ENCODE measurements at regions not wholly inside any gene's neighbourhood (a gene's known extent, or its start where the extent isn't known, plus 50 kb on each side); places are given as distances from the start of the nearest gene placed in this dataset.
A peak's percentile ranks its signal among the peaks of the same experiment; 100 is the strongest.
"Not testable (repeated sequence)": the region's sequence is repeated elsewhere in the genome, so short reads cannot be mapped to it uniquely, and the experiment has no call there.

DNA sequence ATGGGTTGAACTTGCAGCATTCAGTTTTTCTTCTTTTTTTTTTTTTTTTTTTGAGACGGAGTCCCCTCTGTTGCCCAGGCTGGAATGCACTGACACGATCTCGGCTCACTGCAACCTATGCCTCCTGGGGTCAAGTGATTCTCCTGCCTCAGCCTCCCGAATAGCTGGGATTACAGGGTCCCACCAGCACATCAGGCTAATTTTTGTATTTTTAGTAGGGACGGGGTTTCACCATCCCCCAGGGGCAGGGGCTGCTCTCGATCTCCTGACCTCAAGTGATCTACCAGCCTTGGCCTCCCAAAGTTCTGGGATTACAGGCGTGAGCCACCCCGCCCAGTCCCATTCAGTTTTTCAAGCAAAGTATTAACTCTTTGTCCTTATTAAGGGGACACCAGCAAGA lies 117.6 kb upstream of the PRSS16 start:
- Histone ChIP-seq H3K4me3 (replicated peaks in 1 of 3; ENCODE audit: low read depth in 2 of 3, low read length in 3 of 3) (no peak overlapping the region), H2AFZ (ENCODE audit: insufficient read depth, low read depth, low read length, poor library complexity, severe bottlenecking) (no peak overlapping the region), H4K20me1 (ENCODE audit: insufficient read depth, low read length) (no peaks in the 10 kb centered on the region), H3K79me2 (ENCODE audit: insufficient read depth, low read length) (no peaks in the 10 kb centered on the region), H3K27me3 (ENCODE audit: control insufficient read depth in 2 of 2, insufficient read depth in 2 of 2, low read length in 2 of 2) (no peaks in the 10 kb centered on the region), H3K9ac (ENCODE audit: insufficient read depth, low read length, poor library complexity, severe bottlenecking) (no peak overlapping the region), H3K4me2 (replicated peaks; ENCODE audit: extremely low read depth, low read length, poor library complexity, severe bottlenecking) (no peak overlapping the region), H3K27ac (ENCODE audit: low read depth in 1 of 2, low read length in 2 of 2) (no peak overlapping the region), H3K9me3 (replicated peaks in 1 of 2; ENCODE audit: control insufficient read depth in 1 of 2, insufficient read depth in 1 of 2, low read length in 2 of 2) (peaks cover 0 to 9% of the 10 kb centered on the region in 2 donors), H3K36me3 (replicated peaks in 1 of 2; ENCODE audit: control insufficient read depth in 1 of 2, insufficient read depth in 2 of 2, low read length in 2 of 2) (no peaks in the 10 kb centered on the region), H3K4me1 (ENCODE audit: control insufficient read depth in 1 of 2, insufficient read depth in 2 of 2, low read length in 2 of 2) (peaks cover 37 to 54% of the 10 kb centered on the region in 2 donors)
- no peak for DNase-seq
- Mint-ChIP-seq H3K4me3 (no peak overlapping the region), H3K27me3 (ENCODE audit: low read depth in 3 of 3) (peaks cover 0 to 3% (median 1%) of the 10 kb centered on the region in 3 donors), H3K27ac (no peak overlapping the region), H3K36me3 (no peaks in the 10 kb centered on the region), H3K4me1 (peaks cover 13% of the 10 kb centered on the region), H3K9me3 (peaks cover 0 to 8% (median 3%) of the 10 kb centered on the region in 7 donors)
- WGBS (ENCODE audit: insufficient coverage) = 93% methylated on average over 7 of the region's 8 CpGs
- TF ChIP-seq, protein P1, sequence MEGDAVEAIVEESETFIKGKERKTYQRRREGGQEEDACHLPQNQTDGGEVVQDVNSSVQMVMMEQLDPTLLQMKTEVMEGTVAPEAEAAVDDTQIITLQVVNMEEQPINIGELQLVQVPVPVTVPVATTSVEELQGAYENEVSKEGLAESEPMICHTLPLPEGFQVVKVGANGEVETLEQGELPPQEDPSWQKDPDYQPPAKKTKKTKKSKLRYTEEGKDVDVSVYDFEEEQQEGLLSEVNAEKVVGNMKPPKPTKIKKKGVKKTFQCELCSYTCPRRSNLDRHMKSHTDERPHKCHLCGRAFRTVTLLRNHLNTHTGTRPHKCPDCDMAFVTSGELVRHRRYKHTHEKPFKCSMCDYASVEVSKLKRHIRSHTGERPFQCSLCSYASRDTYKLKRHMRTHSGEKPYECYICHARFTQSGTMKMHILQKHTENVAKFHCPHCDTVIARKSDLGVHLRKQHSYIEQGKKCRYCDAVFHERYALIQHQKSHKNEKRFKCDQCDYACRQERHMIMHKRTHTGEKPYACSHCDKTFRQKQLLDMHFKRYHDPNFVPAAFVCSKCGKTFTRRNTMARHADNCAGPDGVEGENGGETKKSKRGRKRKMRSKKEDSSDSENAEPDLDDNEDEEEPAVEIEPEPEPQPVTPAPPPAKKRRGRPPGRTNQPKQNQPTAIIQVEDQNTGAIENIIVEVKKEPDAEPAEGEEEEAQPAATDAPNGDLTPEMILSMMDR (IDR thresholded peaks at IDR 0.05) = no peak
- intact Hi-C loops (cut with micrococcal nuclease) = loop anchor here (10.0 kb wide), 5 partner anchors 345 to 1205 kb away; partner anchors contain the start of genes ZNF184 (in 1 of the 2) and ZSCAN31 (in 1 of the 2)

DNA sequence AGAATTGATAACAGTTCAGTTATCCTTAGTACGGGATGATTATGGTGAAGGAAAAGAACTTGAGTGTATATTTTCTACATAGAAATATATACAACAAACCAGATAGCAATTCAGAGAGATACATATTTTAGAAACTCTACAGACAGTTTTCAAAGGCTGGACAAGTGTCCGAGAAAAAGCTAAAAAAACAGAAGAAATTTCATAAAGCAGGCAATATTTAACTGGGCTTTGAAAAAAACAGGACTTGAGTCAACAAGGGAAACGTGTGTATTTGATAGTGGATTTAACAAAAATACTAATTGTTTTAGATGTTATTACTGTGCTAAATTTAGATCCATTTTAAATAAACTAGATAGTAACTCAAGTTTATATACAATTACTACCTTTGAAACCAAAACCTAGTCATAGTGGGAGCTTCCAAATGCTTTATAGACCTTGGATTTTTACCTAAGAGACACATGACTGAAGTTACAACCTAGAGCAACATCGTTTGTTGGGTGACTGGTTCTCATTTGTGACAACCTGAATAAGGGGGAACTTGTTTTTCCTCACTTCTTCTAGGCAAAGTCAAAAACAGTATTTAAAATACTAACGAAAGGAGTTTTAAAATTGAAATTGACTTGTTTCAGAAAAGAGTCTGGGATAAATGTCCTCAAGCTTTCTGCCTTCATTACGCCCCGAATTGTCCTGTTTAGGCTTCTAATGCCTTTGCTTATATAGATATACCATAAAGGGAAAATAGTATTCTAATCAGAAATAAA lies 116.7 kb upstream of the PRSS16 start:
- H3K27ac ChIP-seq (ENCODE audit: low read depth in 1 of 2, low read length in 2 of 2) = peak overlapping the region in 1 of 2 donors; percentile 82
- peaks cover 0 to 9% of the 10 kb centered on the region in 2 donors for H3K9me3 ChIP-seq (replicated peaks in 1 of 2; ENCODE audit: control insufficient read depth in 1 of 2, insufficient read depth in 1 of 2, low read length in 2 of 2)
- H4K20me1 ChIP-seq (ENCODE audit: insufficient read depth, low read length) = no peaks in the 10 kb centered on the region
- no peaks in the 10 kb centered on the region for H3K27me3 ChIP-seq (ENCODE audit: control insufficient read depth in 2 of 2, insufficient read depth in 2 of 2, low read length in 2 of 2)
- H3K79me2 ChIP-seq (ENCODE audit: insufficient read depth, low read length) = no peaks in the 10 kb centered on the region
- no peaks in the 10 kb centered on the region for H3K36me3 Mint-ChIP-seq
- no peak for DNase-seq
- no peaks in the 10 kb centered on the region for H3K36me3 ChIP-seq (replicated peaks in 1 of 2; ENCODE audit: control insufficient read depth in 1 of 2, insufficient read depth in 2 of 2, low read length in 2 of 2)
- intact Hi-C loops (cut with micrococcal nuclease) = loop anchor here (10.0 kb wide), 5 partner anchors 344 to 1204 kb away; partner anchors contain the start of genes ZNF184 (in 1 of the 2) and ZSCAN31 (in 1 of the 2)
- H3K4me3 Mint-ChIP-seq = no peak overlapping the region
- H3K27ac Mint-ChIP-seq = no peak overlapping the region
- H2AFZ ChIP-seq (ENCODE audit: insufficient read depth, low read depth, low read length, poor library complexity, severe bottlenecking) = peak overlapping the region; percentile 69
- TF ChIP-seq, protein P1 (IDR thresholded peaks at IDR 0.05) = no peak
- H3K4me3 ChIP-seq (replicated peaks in 1 of 3; ENCODE audit: low read depth in 2 of 3, low read length in 3 of 3) = peak overlapping the region; percentile 58 to 75 (median 65)
- H3K9ac ChIP-seq (ENCODE audit: insufficient read depth, low read length, poor library complexity, severe bottlenecking) = peak overlapping the region; percentile 60
- 100% methylated on average over 1 of the region's 7 CpGs for WGBS (ENCODE audit: insufficient coverage)
- H3K9me3 Mint-ChIP-seq = peaks cover 0 to 8% (median 4%) of the 10 kb centered on the region in 7 donors
- peaks cover 16% of the 10 kb centered on the region for H3K4me1 Mint-ChIP-seq
- H3K4me2 ChIP-seq (replicated peaks; ENCODE audit: extremely low read depth, low read length, poor library complexity, severe bottlenecking) = peak overlapping the region; percentile 80
- H3K4me1 ChIP-seq (ENCODE audit: control insufficient read depth in 1 of 2, insufficient read depth in 2 of 2, low read length in 2 of 2) = peaks cover 37 to 54% of the 10 kb centered on the region in 2 donors
- peaks cover 0 to 3% (median 1%) of the 10 kb centered on the region in 3 donors for H3K27me3 Mint-ChIP-seq (ENCODE audit: low read depth in 3 of 3)

DNA sequence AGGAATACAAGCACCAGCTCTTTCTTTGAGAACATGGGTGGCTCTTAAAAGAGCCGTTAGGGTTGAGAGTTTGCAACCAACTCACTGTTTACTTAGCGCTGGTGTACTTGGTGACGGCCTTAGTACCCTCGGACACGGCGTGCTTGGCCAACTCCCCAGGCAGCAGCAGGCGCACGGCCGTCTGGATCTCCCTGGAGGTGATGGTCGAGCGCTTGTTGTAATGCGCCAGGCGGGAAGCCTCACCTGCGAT lies 115.3 kb upstream of the PRSS16 start:
- not testable (repeated sequence) for H3K27ac Mint-ChIP-seq; H3K36me3 Mint-ChIP-seq; H3K9me3 Mint-ChIP-seq; H3K9me3 ChIP-seq (replicated peaks in 1 of 2; ENCODE audit: control insufficient read depth in 1 of 2, insufficient read depth in 1 of 2, low read length in 2 of 2); H3K27me3 ChIP-seq (ENCODE audit: control insufficient read depth in 2 of 2, insufficient read depth in 2 of 2, low read length in 2 of 2); H3K4me3 Mint-ChIP-seq; H3K36me3 ChIP-seq (replicated peaks in 1 of 2; ENCODE audit: control insufficient read depth in 1 of 2, insufficient read depth in 2 of 2, low read length in 2 of 2); H3K4me1 Mint-ChIP-seq; H3K79me2 ChIP-seq (ENCODE audit: insufficient read depth, low read length); DNase-seq; H3K27me3 Mint-ChIP-seq (ENCODE audit: low read depth in 3 of 3); H3K9ac ChIP-seq (ENCODE audit: insufficient read depth, low read length, poor library complexity, severe bottlenecking); H4K20me1 ChIP-seq (ENCODE audit: insufficient read depth, low read length)
- H2AFZ ChIP-seq (ENCODE audit: insufficient read depth, low read depth, low read length, poor library complexity, severe bottlenecking) = peak overlapping the region; percentile 71
- peak overlapping the region; percentile 74 to 75 for H3K27ac ChIP-seq (ENCODE audit: low read depth in 1 of 2, low read length in 2 of 2)
- peaks cover 33 to 51% of the 10 kb centered on the region in 2 donors for H3K4me1 ChIP-seq (ENCODE audit: control insufficient read depth in 1 of 2, insufficient read depth in 2 of 2, low read length in 2 of 2)
- H3K4me2 ChIP-seq (replicated peaks; ENCODE audit: extremely low read depth, low read length, poor library complexity, severe bottlenecking) = peak overlapping the region; percentile 80
- WGBS (ENCODE audit: insufficient coverage) = 0% methylated on average over 14 of the region's 14 CpGs
- intact Hi-C loops (cut with micrococcal nuclease) = loop anchor here (2.0 to 10.0 kb wide), 6 partner anchors 15 to 1203 kb away; partner anchors contain the start of genes ZNF184 (in 1 of the 2) and ZSCAN31 (in 1 of the 2)
- peak overlapping the region; percentile 24 to 75 (median 58) for H3K4me3 ChIP-seq (replicated peaks in 1 of 3; ENCODE audit: low read depth in 2 of 3, low read length in 3 of 3)
